NCI-H82 treated with DMSO at 0.1 percent for 48 hours (cell line): ENCODE measurements at regions not wholly inside any gene's neighbourhood (a gene's known extent, or its start where the extent isn't known, plus 50 kb on each side); places are given as distances from the start of the nearest gene placed in this dataset.

Experiments used
- DNase-seq: peaks from one replicate; lab custom pipeline; 2025; ENCODE audit not compliant: unreplicated experiment; lab: John Stamatoyannopoulos, UW

GRCh38 chr1:221940631-221941030, 198.7 kb upstream of the DUSP10 start:
- DNase-seq, result no peak

GRCh38 chr1:221939607-221940006, 197.7 kb upstream of the DUSP10 start:
- peak; percentile 28 for DNase-seq

- DNase-seq, result no peak
Measured at GRCh38 chr1:221937155-221937953, 195.5 kb upstream of the DUSP10 start.

DNA sequence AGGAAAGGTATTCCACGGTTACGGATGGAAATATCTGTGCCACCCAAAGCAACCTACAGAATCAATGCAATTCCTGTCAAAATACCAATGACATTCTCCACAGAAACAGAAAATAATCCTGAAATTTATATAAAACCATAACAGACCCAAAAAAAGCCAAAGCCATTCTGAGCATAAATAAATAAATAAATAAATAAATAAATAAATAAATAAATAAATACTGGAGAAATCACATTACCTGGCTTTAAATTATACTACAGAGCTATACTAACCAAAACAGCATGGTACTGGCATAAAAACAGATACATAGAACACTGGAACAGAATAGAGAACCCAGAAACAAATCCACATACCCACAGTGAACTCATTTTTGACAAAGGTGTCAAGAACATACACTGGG, 191.9 kb upstream of the DUSP10 start:
- no peak for DNase-seq

GRCh38 chr1:221926441-221926840, 184.6 kb upstream of the DUSP10 start:
- no peak for DNase-seq

DNA sequence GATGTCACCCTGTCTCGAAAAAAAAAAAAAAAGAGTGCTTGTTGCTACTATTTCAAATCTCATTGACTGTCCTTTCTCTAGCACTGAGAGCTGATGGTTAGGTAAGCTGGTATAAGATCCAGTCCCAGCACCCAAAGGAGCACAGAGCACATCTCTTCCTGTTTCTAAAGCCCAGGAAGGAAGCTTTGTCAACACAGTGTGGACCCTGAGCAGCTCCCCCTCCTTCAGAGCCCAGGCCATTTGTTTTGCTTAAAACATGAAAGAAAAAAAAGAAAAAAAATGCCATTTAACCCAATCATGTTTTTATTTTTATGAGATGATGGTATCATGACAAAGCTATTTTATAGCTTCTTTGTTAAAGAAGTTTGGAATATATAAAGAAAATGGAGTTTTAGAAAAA, 184.1 kb upstream of the DUSP10 start:
- DNase-seq, result no peak

DNA sequence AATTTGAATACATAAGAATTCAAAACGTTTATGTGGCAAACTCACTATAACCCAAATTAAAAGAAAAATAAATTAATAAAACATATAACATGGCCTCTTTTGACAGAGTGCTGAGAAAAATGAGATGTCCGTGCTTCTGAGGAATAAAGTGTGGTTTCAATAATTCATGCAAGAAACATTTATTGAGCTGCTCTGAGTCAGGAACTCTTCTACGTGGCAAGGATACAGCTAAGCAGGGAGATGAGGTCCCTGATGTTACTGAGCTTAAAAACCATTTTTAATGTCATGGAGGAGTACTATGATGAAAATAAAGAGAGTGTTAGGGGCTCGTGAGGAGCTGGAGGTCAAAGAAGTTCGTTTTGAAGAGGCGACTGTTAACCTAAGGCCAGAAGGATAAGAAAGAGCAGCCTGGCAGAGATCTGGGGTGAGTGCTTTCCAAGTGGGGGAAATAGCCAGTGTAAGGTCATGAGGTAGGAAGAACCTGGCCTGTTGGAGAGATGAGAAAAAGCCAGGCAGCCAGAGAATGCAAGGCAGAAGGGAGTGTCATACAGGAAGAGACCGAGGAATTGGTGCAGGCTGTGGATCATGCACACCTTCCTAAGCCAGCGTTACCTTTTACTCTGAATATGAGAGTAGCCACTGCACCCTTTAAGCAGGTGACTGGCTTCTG, 182.2 kb upstream of the DUSP10 start:
- DNase-seq, result no peak

DNA sequence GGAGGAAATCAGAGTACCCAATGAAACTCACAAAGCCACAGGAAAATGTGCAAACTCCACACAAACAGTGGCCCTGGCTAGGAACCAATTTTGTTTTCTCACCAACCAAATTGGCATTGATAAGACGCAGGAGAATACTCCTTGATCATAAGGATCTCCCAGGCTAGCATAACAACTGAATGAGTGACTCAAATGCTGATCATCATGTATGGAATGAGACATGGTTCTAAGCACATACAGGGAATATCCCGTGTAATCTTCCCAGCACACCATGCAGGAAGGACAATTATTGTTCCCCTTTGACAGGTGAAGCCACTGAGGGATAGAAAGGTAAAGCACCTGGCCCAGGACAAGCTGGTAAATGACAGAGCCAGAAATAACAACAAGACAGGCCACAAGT, 180.0 kb upstream of the DUSP10 start:
- no peak for DNase-seq

DNA sequence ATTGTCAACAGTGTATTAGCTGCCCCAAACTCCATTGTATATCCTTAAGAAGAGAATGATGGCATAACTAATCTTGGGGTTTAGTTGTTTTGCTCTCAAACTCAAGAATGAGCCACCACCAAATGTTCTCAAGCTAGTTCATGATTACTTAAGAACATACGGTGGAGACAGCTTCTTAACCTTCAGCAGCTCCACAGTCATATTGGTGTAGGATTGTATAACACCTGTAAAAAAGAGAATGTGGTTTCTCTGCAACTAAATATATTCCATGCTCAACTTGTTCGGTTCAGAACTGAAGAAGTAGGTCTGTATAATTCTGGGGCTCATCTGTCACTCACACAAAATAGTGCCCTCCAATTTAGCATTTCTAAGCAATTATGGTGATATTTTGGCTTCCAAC, 177.9 kb upstream of the DUSP10 start:
- DNase-seq, result no peak

DNA sequence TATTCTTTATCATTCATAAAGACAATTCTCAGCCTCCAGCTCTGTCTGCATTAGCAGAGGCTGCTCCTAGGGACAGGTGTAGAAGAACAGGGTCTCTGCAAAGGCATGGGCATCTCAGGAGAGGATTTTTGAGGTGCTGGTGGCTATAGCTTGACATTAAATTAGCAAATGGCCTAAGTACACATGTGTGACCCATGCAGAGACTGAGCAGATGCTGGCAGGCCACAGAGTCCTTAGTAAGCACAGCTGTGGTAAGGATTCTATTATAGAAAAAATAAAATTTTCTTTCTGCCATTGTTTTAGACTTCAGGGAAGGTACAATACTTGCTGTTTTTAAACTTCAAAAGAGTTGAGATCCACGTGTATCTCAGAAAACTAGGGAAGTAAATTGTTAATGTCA, 177.5 kb upstream of the DUSP10 start:
- DNase-seq, result no peak

DNA sequence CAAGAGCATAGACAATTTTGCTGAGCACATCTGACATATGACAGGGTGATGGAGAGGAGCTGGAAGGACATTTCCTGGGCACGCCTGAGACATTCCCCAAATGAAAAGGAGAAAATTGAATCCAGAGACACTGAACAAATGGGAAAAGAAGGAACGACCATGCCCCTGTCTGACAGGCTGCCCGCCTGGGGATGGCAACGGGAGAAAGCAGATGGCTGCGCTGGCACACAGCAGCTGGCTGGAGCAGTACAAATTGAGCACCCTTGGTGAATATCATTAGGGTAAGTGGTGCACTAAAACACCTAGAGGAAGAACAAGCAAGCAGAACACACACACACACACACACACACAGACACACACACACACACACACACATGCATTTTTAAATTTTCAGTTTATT, 174.3 kb upstream of the DUSP10 start:
- no peak for DNase-seq

DNA sequence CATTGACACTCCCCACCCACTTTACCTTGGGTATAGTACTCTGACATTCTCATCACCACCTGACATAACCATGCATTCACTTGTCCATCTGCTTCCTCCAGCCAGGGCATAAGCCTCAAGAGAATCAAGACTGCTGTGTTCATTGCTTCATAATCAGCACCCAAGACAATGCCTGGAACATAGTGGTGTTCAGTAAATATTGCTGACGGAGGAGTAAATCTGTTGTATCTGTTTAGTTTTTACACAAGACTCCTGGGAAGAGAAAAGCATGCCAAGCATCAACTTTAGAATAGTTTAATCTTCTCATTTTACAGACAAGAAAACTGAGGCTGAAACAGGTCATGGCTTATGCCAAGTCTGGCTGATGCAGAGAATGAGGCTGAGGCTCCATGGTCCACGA, 173.9 kb upstream of the DUSP10 start:
- DNase-seq, result no peak

GRCh38 chr1:221913351-221913892, 171.5 kb upstream of the DUSP10 start:
- DNase-seq, result no peak

DNA sequence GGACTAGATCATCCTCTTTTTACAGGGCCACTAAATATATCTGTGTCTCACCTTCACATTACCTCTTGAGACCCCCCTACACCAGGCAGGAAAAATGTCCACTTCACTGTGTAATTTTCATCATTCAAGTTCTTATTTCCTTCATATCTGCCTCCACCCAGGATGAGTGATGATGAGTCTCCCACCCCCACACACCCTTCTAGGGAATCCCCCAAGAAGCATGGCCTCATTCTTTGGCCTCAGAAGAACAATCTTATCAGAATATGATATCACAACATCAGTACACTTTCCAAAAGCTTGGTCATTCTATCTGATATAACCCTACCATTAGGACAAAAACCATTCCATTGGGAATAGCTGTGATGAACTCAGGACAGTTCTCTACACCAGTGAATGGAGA, 170.3 kb upstream of the DUSP10 start:
- DNase-seq, result no peak

GRCh38 chr1:221911714-221912113, 169.8 kb upstream of the DUSP10 start:
- no peak for DNase-seq

- no peak for DNase-seq
Measured at GRCh38 chr1:221910222-221910621, 168.3 kb upstream of the DUSP10 start.

DNA sequence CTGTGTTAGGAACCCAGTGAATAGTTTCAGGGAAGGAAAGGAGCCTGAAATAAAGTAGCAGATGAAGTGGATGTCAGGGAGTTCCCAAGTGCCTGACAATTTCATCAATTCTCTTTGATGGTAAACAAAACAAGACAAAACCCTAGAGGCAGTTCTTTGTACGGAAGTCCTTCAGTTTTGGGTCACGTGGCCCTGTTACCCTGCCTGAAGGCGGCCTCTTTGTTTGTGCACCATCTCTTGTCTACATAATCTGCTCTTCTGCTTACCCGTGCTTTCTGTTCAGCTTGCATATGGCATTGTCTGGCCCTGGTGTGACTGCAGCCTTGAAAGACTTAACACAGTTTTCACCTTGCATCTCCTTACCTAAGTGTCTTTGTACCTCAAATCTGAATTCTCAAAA, 166.7 kb upstream of the DUSP10 start:
- no peak for DNase-seq

DNA sequence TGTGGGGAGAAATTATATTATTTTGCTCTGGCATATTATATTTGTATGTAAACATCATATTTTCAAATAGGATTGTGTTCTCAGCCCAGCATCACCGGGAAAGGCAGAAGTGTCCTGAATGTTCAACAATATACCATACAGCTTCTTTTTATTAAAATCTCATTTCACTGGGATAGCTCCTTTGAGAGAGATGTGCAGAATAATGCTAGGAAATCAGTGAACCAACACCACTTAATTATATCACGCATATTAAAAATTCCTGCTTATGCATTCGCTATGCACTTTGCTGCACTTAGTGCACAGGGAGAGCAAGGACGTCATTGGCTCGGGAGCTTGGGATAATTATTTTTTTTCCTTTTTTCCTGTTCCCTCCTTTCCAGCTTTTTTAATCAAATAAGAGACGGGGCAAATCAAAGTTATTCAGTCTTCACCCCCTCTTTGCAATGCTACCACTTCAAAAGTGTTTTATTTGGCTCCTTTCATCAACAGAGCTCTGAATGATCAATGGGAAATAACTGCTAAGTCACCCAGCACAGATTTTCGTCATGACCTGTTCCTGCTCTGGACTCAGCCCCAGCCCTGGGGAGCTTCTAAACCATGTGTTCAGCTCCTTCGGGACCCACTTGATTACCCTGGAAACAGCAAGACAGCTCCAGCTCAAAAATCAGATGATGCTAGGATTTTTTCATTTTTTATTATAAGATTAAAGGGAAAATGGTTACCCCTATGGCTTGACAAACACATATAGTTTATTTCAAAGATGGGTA, 165.5 kb upstream of the DUSP10 start:
- no peak for DNase-seq

DNA sequence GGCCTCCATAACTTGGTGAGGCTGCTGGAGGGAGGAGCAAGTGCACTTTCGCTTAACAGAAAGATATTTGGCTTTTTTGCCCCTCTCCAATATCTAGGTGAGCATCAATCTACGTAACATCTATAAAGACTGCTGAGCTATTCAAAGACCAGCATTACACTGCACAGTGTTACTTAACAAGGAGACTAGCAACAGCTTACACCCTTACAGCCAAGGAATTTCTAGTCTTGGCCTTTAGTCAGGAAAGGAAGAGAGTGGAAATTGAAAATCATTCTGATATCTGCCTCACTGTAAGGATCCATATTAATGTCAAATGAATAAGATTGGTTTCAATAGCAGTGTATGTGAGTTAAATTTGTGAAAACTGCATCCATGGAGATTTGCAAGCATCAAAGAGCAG, 163.9 kb upstream of the DUSP10 start:
- DNase-seq, result no peak

DNA sequence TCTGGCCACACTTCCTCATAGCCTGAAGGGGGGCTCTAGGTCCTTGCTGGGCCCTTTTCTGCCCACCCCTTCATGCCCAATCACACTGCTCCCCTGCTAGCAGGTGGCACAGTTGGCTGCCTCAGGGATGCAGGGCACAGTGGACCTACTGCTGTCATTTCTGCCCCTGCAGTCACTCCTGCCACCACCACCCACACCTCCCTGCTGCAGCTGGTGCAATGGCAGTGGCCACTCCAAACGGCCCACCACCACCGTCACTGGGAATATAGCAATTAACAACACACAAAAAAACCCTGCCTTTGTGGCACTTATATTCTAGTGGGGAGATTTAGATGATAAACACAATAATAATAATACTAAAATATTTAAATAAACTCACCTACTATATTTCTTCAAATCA, 162.4 kb upstream of the DUSP10 start:
- no peak for DNase-seq

DNA sequence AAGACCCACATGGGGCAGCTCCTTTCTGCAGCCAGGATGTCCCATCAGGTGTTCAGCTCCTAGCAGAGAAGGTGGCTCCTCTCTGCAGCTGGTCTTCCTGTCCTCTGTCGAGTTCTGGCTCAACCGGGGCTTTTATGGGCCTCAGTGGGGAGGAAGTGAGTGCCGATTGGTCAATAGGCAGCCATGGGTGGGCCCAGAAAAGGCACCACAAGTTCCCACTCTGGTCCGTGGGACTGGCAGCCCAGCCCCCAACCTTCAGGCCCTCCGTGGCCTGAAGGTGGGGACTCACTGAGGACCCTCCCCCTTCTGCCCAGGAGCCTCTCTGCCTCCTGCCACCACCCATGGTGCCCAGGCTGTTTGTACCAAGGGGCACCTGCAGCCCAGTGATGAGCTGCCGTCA, 161.7 kb upstream of the DUSP10 start:
- no peak for DNase-seq

GRCh38 chr1:221902961-221903360, 161.1 kb upstream of the DUSP10 start:
- no peak for DNase-seq
